ENCODE measurements at regions not wholly inside any gene's neighbourhood (a gene's known extent, or its start where the extent isn't known, plus 50 kb on each side); places are given as distances from the start of the nearest gene placed in this dataset.

DNA sequence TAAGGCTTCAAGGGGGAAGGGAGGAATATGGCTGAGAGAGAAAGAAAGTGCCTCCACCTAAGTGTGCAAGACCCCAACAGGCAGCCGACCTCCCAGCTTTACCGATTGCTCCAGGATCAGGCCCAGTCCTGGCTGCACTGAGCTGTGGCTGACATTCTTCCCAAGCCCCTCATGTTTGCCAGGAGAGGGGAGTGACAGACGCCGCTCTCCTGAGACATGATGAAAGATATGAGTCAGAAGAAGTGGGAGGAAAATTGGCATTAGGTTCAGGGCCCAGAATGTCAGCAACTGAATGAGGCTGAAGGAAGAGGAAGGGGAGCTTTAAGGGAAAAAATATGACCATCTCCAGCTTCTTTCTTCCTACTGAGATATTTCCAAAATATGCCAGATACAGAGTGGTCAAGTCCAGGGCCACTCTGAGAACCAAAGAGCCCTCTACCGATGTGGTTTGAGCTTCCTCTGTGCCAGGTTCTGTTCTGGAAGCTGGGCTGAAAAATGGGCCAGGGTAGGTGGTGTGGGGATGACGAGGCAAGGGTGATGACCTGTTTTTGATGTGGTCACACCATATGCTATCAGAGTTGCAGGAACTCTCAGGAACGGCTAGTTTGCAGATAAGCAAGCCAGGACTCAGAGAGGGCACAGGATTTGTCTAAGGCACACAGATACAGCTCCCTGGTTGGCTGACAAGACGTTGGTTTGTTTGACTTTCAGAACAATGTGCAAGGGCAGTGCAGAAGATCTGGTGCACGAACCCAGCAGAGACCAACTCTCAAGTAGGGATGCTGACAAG is 176.7 kb downstream of the SOX9 start:
- ATAC-seq (peak in 3 of 4 donors; percentile 55 to 69 (median 68)), DNase-seq (peak in 3 of 5 donors; percentile 22 to 41 (median 40))
- Histone ChIP-seq H3K27me3 (peaks cover 0 to 8% (median 0%) of the 10 kb centered on the region in 9 donors), H3K9me3 (no peaks in the 10 kb centered on the region), H3K4me1 (peaks cover 0 to 36% (median 0%) of the 10 kb centered on the region in 12 donors), H3K4me3 (no peak overlapping the region), H3K36me3 (no peaks in the 10 kb centered on the region), H3K27ac (peak overlapping the region in 1 of 12 donors; percentile 6)
- WGBS, 4 donors, result 19 to 35% (median 23%) methylated on average over 9 of the region's 9 CpGs
- intact Hi-C loops (cut with DNase I), result no loop called here
- TF ChIP-seq, protein P1, sequence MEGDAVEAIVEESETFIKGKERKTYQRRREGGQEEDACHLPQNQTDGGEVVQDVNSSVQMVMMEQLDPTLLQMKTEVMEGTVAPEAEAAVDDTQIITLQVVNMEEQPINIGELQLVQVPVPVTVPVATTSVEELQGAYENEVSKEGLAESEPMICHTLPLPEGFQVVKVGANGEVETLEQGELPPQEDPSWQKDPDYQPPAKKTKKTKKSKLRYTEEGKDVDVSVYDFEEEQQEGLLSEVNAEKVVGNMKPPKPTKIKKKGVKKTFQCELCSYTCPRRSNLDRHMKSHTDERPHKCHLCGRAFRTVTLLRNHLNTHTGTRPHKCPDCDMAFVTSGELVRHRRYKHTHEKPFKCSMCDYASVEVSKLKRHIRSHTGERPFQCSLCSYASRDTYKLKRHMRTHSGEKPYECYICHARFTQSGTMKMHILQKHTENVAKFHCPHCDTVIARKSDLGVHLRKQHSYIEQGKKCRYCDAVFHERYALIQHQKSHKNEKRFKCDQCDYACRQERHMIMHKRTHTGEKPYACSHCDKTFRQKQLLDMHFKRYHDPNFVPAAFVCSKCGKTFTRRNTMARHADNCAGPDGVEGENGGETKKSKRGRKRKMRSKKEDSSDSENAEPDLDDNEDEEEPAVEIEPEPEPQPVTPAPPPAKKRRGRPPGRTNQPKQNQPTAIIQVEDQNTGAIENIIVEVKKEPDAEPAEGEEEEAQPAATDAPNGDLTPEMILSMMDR (IDR thresholded peaks at IDR 0.05), result no peak
- no peak for TF ChIP-seq POLR2A (IDR thresholded peaks at IDR 0.05)

DNA sequence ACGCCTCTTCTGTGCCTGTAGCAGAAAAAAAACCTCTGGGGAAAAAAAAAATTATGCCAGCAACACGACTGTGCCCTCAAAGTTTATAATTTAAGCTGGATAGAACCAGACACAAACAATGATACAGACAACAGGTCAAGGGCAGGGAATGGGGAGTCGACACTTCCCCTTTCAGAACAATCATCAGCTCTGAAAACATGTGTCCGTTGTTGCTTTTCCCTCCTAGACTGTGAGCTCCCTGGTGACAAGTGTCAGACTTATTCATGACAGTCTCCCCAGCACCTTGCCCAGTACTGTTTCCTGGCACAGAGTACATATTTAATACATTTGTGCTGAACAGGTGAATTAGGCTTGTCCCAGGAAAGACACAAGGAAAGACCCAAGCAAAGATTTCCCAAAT is 178.3 kb downstream of the SOX9 start:
- Histone ChIP-seq H3K4me1 (peaks cover 0 to 35% (median 0%) of the 10 kb centered on the region in 12 donors), H3K36me3 (no peaks in the 10 kb centered on the region), H3K27ac (no peak overlapping the region), H3K27me3 (peaks cover 0 to 8% (median 0%) of the 10 kb centered on the region in 9 donors), H3K9me3 (no peaks in the 10 kb centered on the region), H3K4me3 (no peak overlapping the region)
- TF ChIP-seq, protein P1 (IDR thresholded peaks at IDR 0.05), result no peak
- TF ChIP-seq POLR2A (IDR thresholded peaks at IDR 0.05), result no peak
- intact Hi-C loops (cut with DNase I), result no loop called here
- WGBS, 4 donors, result 41 to 50% (median 45%) methylated on average over 4 of the region's 4 CpGs
- ATAC-seq (no peak), DNase-seq (no peak)

DNA sequence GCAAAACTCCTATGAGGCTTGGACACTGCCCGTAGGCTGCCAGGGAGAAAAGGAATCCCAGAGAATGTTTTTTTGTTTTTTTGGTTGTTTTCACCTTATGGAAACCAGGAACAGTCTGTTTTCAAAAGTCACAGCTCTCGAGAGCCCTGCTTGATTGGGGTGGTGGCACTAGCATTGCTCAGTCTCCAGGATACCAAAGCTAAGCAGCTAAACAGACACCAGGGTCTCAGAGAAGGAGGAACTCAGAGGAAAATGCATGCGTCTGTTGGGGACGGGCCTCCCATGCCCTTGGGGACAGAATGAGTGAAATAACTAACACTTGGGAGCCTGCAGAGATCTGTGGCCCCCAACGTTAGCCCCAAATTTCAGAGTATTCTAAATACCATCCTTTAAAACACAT is 178.8 kb downstream of the SOX9 start:
- no peaks in the 10 kb centered on the region for H3K36me3 ChIP-seq
- ATAC-seq (no peak), DNase-seq (no peak)
- intact Hi-C loops (cut with DNase I), result no loop called here
- 52 to 62% (median 57%) methylated on average over 5 of the region's 5 CpGs for WGBS, 4 donors
- H3K4me1 ChIP-seq, result peaks cover 0 to 30% (median 0%) of the 10 kb centered on the region in 12 donors
- no peak overlapping the region for H3K27ac ChIP-seq
- no peak overlapping the region for H3K4me3 ChIP-seq
- no peaks in the 10 kb centered on the region for H3K9me3 ChIP-seq
- no peak for TF ChIP-seq POLR2A (IDR thresholded peaks at IDR 0.05)
- TF ChIP-seq, protein P1 (IDR thresholded peaks at IDR 0.05), result no peak
- peaks cover 0 to 8% (median 0%) of the 10 kb centered on the region in 9 donors for H3K27me3 ChIP-seq

DNA sequence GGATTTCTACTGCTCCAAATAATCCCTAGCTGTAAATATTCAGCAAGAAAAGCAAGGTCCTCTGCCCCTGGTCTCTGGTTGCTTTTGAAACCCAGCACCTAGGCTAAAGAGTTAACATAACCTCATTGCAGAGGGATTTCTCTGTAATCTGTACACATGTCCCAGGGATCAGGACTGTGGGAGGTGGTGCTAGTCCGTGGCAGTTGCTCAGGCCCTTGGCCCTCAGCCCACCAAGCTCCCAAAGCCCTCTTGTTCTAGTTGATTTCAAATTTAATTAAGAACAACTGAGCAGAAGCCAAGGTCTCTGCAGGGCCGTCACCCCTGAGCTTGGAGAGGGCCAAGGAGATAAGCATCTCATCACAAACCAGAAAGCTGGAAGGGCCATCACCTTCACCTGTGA is 181.1 kb downstream of the SOX9 start:
- H3K9me3 ChIP-seq, result no peaks in the 10 kb centered on the region
- no peak for TF ChIP-seq POLR2A (IDR thresholded peaks at IDR 0.05)
- TF ChIP-seq, protein P1 (IDR thresholded peaks at IDR 0.05), result no peak
- peaks cover 0 to 11% (median 0%) of the 10 kb centered on the region in 12 donors for H3K4me1 ChIP-seq
- ATAC-seq (peak in 1 of 4 donors; percentile 22), DNase-seq (peak in 1 of 5 donors; percentile 38)
- 36 to 52% (median 38%) methylated on average over 2 of the region's 2 CpGs for WGBS, 4 donors
- no peak overlapping the region for H3K4me3 ChIP-seq
- H3K27ac ChIP-seq, result no peak overlapping the region
- H3K36me3 ChIP-seq, result no peaks in the 10 kb centered on the region
- intact Hi-C loops (cut with DNase I), result no loop called here
- peaks cover 0 to 11% (median 0%) of the 10 kb centered on the region in 9 donors for H3K27me3 ChIP-seq

Measured in heart left ventricle (tissue), 16 donors.